AG04450 (cell line): ENCODE measurements at regions not wholly inside any gene's neighbourhood (a gene's known extent, or its start where the extent isn't known, plus 50 kb on each side); places are given as distances from the start of the nearest gene placed in this dataset.

Experiments used
- CTCF ChIA-PET: fragments of 300-600, 350-600 bp; formaldehyde crosslinking; extraction: SDS; loops from one replicate; lab custom pipeline; 2022; ENCODE audit warnings: antibody characterized with exemption, inconsistent platforms; lab: Charles Lee
- POLR2A ChIA-PET: fragments of 350-600 bp; formaldehyde crosslinking; extraction: SDS; loops from one replicate; lab custom pipeline; 2021; ENCODE audit warnings: antibody characterized with exemption, inconsistent platforms; lab: Yijun Ruan, JAX
- DNase-seq: peaks from one replicate; pipeline ENCODE4 v3.0.0-alpha.2; 2011; ENCODE audit warnings: low read depth, low spot score
- H3K27ac ChIP-seq: one replicate; pipeline ENCODE4 v1.5.1; 2012; ENCODE audit warnings: low read depth, low read length, control low read depth
- H3K27me3 ChIP-seq: one replicate; pipeline ENCODE4 v1.6.0; 2012; ENCODE audit warnings: low read length; ENCODE audit not compliant: control insufficient read depth, insufficient read depth
- H3K4me3 ChIP-seq: 2 replicates; pipeline ENCODE4 v1.5.1; 2011; ENCODE audit warnings: mild to moderate bottlenecking, low read depth, low read length, control low read depth
- H3K9me3 ChIP-seq: 2 replicates; pipeline ENCODE4 v1.5.1; 2012; ENCODE audit warnings: low read length; ENCODE audit not compliant: control insufficient read depth, insufficient read depth
- TF ChIP-seq, protein P1 (sequence below): IDR thresholded peaks from 2 replicates; pipeline ENCODE4 v1.5.1; 2011; ENCODE audit warnings: low read depth, low read length, control low read depth, inconsistent platforms

DNA sequence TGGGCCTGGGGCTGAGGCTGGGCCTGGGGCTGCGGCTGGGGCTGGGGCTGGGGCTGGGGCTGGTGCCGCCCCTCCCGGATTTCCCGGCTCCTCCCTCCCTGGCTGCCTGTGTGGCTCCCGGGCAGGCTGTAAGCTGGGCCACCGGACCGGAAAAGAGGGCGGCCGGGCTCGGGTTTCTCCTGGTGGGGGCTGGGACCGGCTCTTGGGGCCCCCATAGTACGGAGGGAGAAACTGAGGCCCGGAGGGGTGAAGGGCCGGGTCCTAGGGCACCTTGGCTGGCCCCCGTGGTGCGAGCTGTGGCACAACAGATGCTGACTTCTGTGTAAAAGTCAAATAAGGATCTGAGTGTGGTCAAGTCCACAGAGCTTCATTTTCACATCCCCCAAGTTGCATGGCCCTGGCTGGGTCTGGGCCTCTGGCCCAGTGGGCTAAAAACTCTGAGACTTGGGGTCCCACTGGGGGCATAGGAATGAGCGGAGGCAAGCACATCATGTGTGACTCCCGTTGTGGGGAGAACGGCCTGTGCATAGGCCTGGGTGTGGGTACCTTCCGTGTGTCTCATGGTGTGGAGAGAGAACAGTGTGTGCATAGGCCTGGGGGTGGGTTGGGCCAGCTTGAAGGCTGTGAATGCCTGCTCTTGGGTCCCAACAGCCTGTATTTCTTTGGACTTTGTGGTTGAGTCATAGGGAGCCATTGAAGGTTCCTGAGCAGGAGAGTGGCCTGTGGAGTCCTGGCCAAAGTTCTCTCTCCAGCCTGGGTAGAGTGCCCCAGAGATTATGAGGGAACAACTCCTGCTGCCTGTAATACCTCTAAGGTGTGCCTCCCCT, 123.9 kb upstream of the CIBAR2 start:
- TF ChIP-seq, protein P1, sequence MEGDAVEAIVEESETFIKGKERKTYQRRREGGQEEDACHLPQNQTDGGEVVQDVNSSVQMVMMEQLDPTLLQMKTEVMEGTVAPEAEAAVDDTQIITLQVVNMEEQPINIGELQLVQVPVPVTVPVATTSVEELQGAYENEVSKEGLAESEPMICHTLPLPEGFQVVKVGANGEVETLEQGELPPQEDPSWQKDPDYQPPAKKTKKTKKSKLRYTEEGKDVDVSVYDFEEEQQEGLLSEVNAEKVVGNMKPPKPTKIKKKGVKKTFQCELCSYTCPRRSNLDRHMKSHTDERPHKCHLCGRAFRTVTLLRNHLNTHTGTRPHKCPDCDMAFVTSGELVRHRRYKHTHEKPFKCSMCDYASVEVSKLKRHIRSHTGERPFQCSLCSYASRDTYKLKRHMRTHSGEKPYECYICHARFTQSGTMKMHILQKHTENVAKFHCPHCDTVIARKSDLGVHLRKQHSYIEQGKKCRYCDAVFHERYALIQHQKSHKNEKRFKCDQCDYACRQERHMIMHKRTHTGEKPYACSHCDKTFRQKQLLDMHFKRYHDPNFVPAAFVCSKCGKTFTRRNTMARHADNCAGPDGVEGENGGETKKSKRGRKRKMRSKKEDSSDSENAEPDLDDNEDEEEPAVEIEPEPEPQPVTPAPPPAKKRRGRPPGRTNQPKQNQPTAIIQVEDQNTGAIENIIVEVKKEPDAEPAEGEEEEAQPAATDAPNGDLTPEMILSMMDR: no peak
- H3K4me3 ChIP-seq: peak overlapping the region; percentile 13
- H3K27me3 ChIP-seq: no peaks in the 10 kb centered on the region
- CTCF ChIA-PET: interaction anchor here (0.8 to 1.2 kb wide), 4 partner anchors 9 to 17 kb away, joined by 3 to 5 read pairs (median 4); no protein-coding TSS in a partner anchor
- DNase-seq: no peak
- POLR2A ChIA-PET: interaction anchor here (0.7 to 1.7 kb wide), 7 partner anchors 14 to 99 kb away, joined by 3 to 10 read pairs (median 5); no protein-coding TSS in a partner anchor
- no peaks in the 10 kb centered on the region for H3K9me3 ChIP-seq
- H3K27ac ChIP-seq: peak overlapping the region; percentile 80

DNA sequence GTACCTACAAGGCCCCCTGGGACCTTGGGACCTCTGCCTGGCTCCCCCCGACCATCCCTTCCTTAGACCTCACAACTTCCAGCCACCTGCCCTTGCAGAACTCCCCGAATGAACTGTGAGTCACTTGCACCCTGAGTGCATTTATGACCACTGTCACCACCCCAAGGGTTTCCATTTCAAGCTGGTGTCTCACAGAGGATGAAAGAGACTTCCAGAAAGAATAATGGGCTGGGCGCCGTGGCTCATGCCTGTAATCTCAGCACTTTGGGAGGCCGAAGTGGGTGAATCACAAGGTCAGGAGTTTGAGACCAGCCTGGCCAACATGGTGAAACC, 124.5 kb upstream of the CIBAR2 start:
- H3K9me3 ChIP-seq: no peaks in the 10 kb centered on the region
- peak overlapping the region; percentile 80 for H3K27ac ChIP-seq
- CTCF ChIA-PET: interaction anchor here (0.8 to 1.0 kb wide), 2 partner anchors 8 to 17 kb away, joined by 3 to 5 read pairs; no protein-coding TSS in a partner anchor
- no peak for DNase-seq
- no peak overlapping the region for H3K4me3 ChIP-seq
- TF ChIP-seq, protein P1: no peak
- H3K27me3 ChIP-seq: no peaks in the 10 kb centered on the region
- POLR2A ChIA-PET: no interaction called here

DNA sequence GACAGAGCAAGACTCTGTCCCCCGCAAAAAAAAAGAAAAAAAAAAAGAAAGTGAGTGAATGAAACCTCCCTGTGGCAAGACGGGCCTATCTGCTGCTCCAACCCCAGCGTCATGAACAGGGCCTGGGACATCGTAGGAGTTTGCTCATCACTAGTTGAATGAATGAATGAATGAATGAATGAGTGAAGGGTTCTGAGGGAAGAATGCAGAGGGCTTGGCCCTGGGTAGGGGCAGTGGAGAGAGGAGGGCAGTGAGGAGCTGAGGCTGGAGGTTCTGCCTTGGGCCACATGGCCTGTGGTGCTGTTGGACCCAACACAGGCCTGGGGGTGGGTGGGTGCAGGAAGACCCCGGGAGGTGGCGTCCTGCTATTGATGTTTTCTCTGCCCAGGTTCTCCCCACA, 125.5 kb upstream of the CIBAR2 start:
- Histone ChIP-seq H3K4me3 (peak overlapping the region; percentile 7; the same call in 1 of the 2 replicates), H3K9me3 (no peaks in the 10 kb centered on the region), H3K27ac (peak overlapping the region; percentile 39), H3K27me3 (no peaks in the 10 kb centered on the region)
- ChIA-PET POLR2A (interaction anchor here (0.5 to 1.0 kb wide), 2 partner anchors 26 to 35 kb away, joined by 3 to 4 read pairs; no protein-coding TSS in a partner anchor), CTCF (interaction anchor here (1.1 to 2.5 kb wide), 3 partner anchors 10 to 123 kb away, joined by 3 to 11 read pairs (median 9); no protein-coding TSS in a partner anchor)
- no peak for DNase-seq
- TF ChIP-seq, protein P1: no peak

DNA sequence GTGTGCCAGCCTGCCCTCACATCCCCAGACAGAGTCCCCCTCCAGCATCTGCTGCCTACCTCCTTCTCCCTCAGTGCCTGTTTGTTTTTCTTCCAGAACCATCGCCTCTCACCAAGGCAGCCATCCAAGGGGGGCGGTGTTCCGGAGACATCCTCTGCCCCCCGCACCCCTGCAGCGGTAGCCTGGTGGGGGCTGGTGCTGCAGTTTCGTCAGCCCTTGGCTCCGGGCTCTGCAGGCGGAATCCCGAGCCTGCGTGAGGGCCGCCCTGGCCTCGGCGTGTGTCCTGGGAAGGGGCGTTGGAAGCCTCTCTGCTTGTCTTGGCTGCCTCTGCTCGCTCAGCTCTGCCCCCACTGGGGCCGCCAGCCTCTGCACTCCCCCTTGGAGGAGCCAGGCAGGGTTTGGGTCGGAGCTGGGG, 126.0 kb upstream of the CIBAR2 start:
- CTCF ChIA-PET: interaction anchor here (1.1 to 2.5 kb wide), 3 partner anchors 10 to 123 kb away, joined by 3 to 11 read pairs (median 9); no protein-coding TSS in a partner anchor
- TF ChIP-seq, protein P1: peak; percentile 51
- no peaks in the 10 kb centered on the region; the same call in 1 of the 2 replicates for H3K9me3 ChIP-seq
- H3K4me3 ChIP-seq: peak overlapping the region; percentile 10; the same call in 1 of the 2 replicates
- peak; percentile 93 for DNase-seq
- H3K27me3 ChIP-seq: no peaks in the 10 kb centered on the region
- POLR2A ChIA-PET: interaction anchor here (0.5 to 1.0 kb wide), 4 partner anchors 26 to 52 kb away, joined by 3 to 4 read pairs (median 3); no protein-coding TSS in a partner anchor
- H3K27ac ChIP-seq: peak overlapping the region; percentile 77
